ENCODE measurements at regions not wholly inside any gene's neighbourhood (a gene's known extent, or its start where the extent isn't known, plus 50 kb on each side); places are given as distances from the start of the nearest gene placed in this dataset.

DNA sequence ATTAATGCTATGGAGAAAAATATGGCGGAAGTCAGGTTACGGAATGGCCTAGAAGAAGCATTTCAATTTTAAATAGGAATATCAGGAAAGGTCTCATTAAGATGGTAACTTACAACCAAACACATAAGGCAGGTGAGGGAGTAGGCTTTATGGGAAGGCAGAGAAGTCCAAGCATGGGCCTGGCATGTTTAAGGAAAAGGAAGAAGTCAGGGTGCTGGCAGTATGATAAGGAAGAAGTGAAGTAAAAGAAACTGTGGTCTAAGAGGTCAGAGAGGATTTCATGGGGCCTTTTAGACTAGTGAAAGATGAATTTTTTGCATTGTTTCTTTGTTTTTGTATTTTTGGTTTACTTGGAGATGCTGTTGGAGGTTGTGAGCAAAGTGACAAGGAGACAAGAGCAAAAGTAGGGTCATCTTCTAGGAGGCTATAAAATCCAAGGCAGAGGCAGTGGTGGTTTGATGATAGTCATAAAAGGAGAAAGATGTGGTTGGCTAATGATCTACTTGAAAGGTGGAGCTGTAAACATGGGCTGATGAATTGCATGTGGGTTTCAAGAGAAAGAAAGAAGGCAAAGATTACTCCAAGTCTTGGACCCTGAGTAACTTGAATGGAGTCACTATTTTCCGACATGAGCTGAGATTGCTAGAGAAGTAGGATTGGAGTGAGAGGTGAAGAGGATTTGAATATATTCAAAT, 354.3 kb downstream of the GPD2 start:
- no peaks in the 10 kb centered on the region for H3K9me2 ChIP-seq (ENCODE audit: insufficient read depth)
- H2AFZ ChIP-seq, result no peak overlapping the region
- TF ChIP-seq EZH2 (IDR thresholded peaks at IDR 0.05; ENCODE audit: insufficient read depth, poor library complexity, severe bottlenecking) (no peak), EZH2phosphoT487 (IDR thresholded peaks at IDR 0.05; ENCODE audit: insufficient read depth, low read depth) (no peak)
- no peak overlapping the region for H3K4me3 ChIP-seq
- no peaks in the 10 kb centered on the region for H3K36me3 ChIP-seq (ENCODE audit: low read depth)
- H3K9me3 ChIP-seq (ENCODE audit: low read depth), result no peaks in the 10 kb centered on the region
- H3K79me2 ChIP-seq (ENCODE audit: insufficient read depth), result no peaks in the 10 kb centered on the region
- no peaks in the 10 kb centered on the region for H3F3A ChIP-seq (ENCODE audit: insufficient read depth)
- in situ Hi-C loops (cut with MboI), result no loop called here
- H3K9ac ChIP-seq, result no peak overlapping the region
- WGBS, 2 experiments (ENCODE audit: low coverage in 1 of 2, low lambda C conversion rate in 2 of 2, missing lambda C conversion rate in 2 of 2), result 73 to 77% methylated on average over 3 of the region's 3 CpGs
- H3K4me2 ChIP-seq (ENCODE audit: unreplicated experiment), result no peak overlapping the region
- no peak for DNase-seq
- H3K4me1 ChIP-seq (ENCODE audit: insufficient read depth), result no peaks in the 10 kb centered on the region
- no peak overlapping the region for H3K27ac ChIP-seq
- no peaks in the 10 kb centered on the region for H3K27me3 ChIP-seq (replicated peaks; ENCODE audit: insufficient read depth)
- no peaks in the 10 kb centered on the region for H4K20me1 ChIP-seq (ENCODE audit: insufficient read depth)

DNA sequence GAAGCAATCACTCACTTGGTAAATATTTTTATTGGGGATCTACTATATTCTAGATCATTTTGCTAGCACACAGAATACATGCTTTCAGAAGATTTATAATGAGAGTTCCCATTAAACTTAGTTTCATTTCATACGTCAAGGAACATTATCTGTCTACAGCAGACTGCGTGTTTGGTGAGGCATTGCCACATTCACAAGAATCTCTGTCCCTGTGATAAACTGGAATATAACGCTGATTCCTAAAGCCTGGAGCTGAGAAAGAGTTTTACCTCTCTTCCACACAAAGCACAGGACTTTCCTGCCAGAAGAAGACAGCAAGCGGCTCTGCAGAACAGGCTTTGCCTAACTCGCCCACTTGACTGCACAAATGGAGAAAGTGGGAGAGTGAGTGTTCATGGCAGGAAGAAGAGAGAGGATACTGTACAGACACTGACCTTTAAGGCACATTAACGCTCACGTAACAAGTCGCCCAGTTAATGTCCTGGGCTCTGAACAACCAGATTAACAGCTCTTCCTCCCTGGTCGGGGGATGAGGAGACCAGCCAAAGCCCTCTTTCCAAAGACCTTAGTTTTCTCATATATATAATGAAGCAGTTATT, 356.2 kb downstream of the GPD2 start:
- H3K27ac ChIP-seq, result no peak overlapping the region
- H3K79me2 ChIP-seq (ENCODE audit: insufficient read depth), result no peaks in the 10 kb centered on the region
- H4K20me1 ChIP-seq (ENCODE audit: insufficient read depth), result no peaks in the 10 kb centered on the region
- no peaks in the 10 kb centered on the region for H3F3A ChIP-seq (ENCODE audit: insufficient read depth)
- 72 to 78% methylated on average over 9 of the region's 9 CpGs for WGBS, 2 experiments (ENCODE audit: low coverage in 1 of 2, low lambda C conversion rate in 2 of 2, missing lambda C conversion rate in 2 of 2)
- H3K9me3 ChIP-seq (ENCODE audit: low read depth), result no peaks in the 10 kb centered on the region
- H3K4me1 ChIP-seq (ENCODE audit: insufficient read depth), result no peaks in the 10 kb centered on the region
- H3K9ac ChIP-seq, result no peak overlapping the region
- no peaks in the 10 kb centered on the region for H3K9me2 ChIP-seq (ENCODE audit: insufficient read depth)
- no peak overlapping the region for H3K4me3 ChIP-seq
- no peaks in the 10 kb centered on the region for H3K36me3 ChIP-seq (ENCODE audit: low read depth)
- no peak overlapping the region for H2AFZ ChIP-seq
- no peaks in the 10 kb centered on the region for H3K27me3 ChIP-seq (replicated peaks; ENCODE audit: insufficient read depth)
- in situ Hi-C loops (cut with MboI), result no loop called here
- no peak overlapping the region for H3K4me2 ChIP-seq (ENCODE audit: unreplicated experiment)
- DNase-seq, result no peak
- no peak for TF ChIP-seq EZH2phosphoT487 (IDR thresholded peaks at IDR 0.05; ENCODE audit: insufficient read depth, low read depth)
- TF ChIP-seq EZH2 (IDR thresholded peaks at IDR 0.05; ENCODE audit: insufficient read depth, poor library complexity, severe bottlenecking), result no peak

GRCh38 chr2:156797832-156798231, 361.7 kb downstream of the GPD2 start:
- DNase-seq, result no peak
- in situ Hi-C loops (cut with MboI), result no loop called here
- Histone ChIP-seq H3K9ac (no peak overlapping the region), H3K27me3 (replicated peaks; ENCODE audit: insufficient read depth) (no peaks in the 10 kb centered on the region), H3K4me1 (ENCODE audit: insufficient read depth) (no peaks in the 10 kb centered on the region), H2AFZ (no peak overlapping the region), H4K20me1 (ENCODE audit: insufficient read depth) (no peaks in the 10 kb centered on the region), H3K27ac (no peak overlapping the region), H3K79me2 (ENCODE audit: insufficient read depth) (no peaks in the 10 kb centered on the region), H3K9me3 (ENCODE audit: low read depth) (no peaks in the 10 kb centered on the region), H3K36me3 (ENCODE audit: low read depth) (no peaks in the 10 kb centered on the region), H3K4me2 (ENCODE audit: unreplicated experiment) (no peak overlapping the region), H3K9me2 (ENCODE audit: insufficient read depth) (no peaks in the 10 kb centered on the region), H3F3A (ENCODE audit: insufficient read depth) (no peaks in the 10 kb centered on the region), H3K4me3 (no peak overlapping the region)
- TF ChIP-seq EZH2phosphoT487 (IDR thresholded peaks at IDR 0.05; ENCODE audit: insufficient read depth, low read depth), result no peak
- no peak for TF ChIP-seq EZH2 (IDR thresholded peaks at IDR 0.05; ENCODE audit: insufficient read depth, poor library complexity, severe bottlenecking)
- 75% methylated on average over 2 of the region's 2 CpGs for WGBS, 2 experiments (ENCODE audit: low coverage in 1 of 2, low lambda C conversion rate in 2 of 2, missing lambda C conversion rate in 2 of 2)

DNA sequence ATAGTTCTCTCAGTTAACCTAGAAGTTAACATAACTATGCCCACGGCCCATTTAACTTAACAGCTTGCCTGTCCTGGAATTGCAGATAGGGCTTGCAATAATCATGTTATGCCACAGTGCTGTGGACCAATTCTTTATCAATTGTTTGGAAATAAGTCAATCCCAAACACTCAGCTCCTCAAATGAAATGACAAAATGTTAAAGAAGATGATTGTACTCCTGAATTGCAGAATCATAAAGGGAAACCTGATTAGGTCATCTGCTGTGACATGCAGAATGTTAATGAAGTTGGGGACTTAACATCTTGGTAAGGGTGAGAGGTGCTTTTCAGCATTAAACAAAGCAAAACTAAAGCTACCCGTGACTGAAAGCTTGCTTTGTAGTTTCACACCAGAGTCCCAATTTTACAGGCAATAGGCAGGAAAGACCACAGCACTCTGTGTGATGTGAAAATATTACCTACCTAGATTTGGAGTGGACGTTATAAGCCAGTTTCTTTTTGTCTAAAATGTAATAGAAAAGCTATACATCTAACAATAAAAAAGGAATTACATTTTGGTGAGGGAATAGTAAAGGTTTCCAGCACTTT, 364.0 kb downstream of the GPD2 start:
- Histone ChIP-seq H3K9me2 (ENCODE audit: insufficient read depth) (no peaks in the 10 kb centered on the region), H3K27me3 (replicated peaks; ENCODE audit: insufficient read depth) (no peaks in the 10 kb centered on the region), H3K27ac (no peak overlapping the region), H3K4me2 (ENCODE audit: unreplicated experiment) (peak overlapping the region; percentile 28), H3K36me3 (ENCODE audit: low read depth) (no peaks in the 10 kb centered on the region), H2AFZ (peak overlapping the region; percentile 33; the same call in 1 of the 2 replicates), H3F3A (ENCODE audit: insufficient read depth) (no peaks in the 10 kb centered on the region), H3K4me3 (no peak overlapping the region), H3K79me2 (ENCODE audit: insufficient read depth) (no peaks in the 10 kb centered on the region), H4K20me1 (ENCODE audit: insufficient read depth) (no peaks in the 10 kb centered on the region), H3K9me3 (ENCODE audit: low read depth) (no peaks in the 10 kb centered on the region), H3K9ac (no peak overlapping the region), H3K4me1 (ENCODE audit: insufficient read depth) (no peaks in the 10 kb centered on the region)
- no peak for TF ChIP-seq EZH2phosphoT487 (IDR thresholded peaks at IDR 0.05; ENCODE audit: insufficient read depth, low read depth)
- no peak for TF ChIP-seq EZH2 (IDR thresholded peaks at IDR 0.05; ENCODE audit: insufficient read depth, poor library complexity, severe bottlenecking)
- no peak for DNase-seq
- 52 to 55% methylated on average over 3 of the region's 3 CpGs for WGBS, 2 experiments (ENCODE audit: low coverage in 1 of 2, low lambda C conversion rate in 2 of 2, missing lambda C conversion rate in 2 of 2)
- in situ Hi-C loops (cut with MboI), result no loop called here
